GM21360 (cell line): ENCODE measurements at regions not wholly inside any gene's neighbourhood (a gene's known extent, or its start where the extent isn't known, plus 50 kb on each side); places are given as distances from the start of the nearest gene placed in this dataset.
A peak's percentile ranks its signal among the peaks of the same experiment; 100 is the strongest.
"Not testable (repeated sequence)": the region's sequence is repeated elsewhere in the genome, so short reads cannot be mapped to it uniquely, and the experiment has no call there.

Experiments
- ATAC-seq: cut with Tn5 transposase; IDR thresholded peaks from one replicate; pipeline ENCODE4 v1.9.1; 2021; ENCODE audit warnings: mild to moderate bottlenecking, moderate library complexity; ENCODE audit not compliant: unreplicated experiment

DNA sequence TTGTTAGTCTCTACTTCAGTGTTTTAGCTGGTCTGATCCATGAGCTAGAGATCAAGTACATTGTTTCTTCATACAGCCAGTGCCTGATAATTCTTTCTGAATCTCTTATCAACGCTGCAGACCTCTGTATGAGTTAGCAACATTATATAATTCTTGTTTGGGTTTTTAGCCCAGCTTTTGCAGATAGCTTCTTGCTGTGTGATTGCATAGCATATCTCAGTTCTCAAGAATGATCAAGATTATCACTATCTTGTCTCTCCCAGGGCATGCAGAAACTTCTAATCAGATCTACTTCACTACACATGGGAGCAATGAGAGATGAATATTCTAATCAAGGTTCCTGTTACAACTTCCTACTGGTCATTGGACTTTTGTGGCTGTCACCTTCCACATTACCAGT is 158.3 kb downstream of the FAM174A start:
- ATAC-seq: no peak

DNA sequence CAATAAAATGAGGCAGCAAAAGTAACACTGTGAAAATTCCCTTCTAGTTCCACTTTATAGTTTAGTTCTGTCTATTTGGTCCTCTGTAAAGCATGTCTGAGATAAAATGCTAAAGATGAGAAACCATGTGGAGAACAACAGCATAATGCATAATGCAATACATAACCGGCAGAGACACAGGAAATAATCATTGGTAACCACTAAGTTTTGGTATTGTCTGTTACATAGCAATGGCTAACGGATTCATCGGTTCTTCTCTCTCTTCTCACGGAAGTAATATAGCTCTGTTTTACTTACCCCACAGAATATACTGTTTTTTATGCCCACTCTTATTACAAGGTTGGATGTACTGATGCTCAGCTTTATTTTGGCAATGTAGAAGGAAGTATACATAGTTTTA is 158.9 kb downstream of the FAM174A start:
- ATAC-seq: no peak

DNA sequence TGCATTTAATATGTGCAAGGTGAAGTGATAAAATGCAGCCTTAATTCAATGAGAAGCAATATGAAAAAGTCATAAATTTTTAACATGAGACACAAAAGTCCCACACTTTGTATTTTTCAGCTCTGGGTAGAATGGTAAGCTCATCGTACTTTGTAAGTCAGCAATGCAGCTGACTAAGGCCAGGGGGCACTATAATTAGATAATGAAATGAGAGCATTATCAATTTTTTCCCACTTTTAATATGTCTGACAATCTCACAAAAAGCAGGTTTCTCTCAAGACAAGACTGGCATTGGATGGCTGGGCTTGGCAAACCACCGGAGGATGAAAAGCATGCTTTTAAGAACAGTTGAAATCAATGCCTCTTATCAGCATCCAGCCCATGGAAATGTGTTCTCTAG is 162.8 kb downstream of the FAM174A start:
- no peak for ATAC-seq

DNA sequence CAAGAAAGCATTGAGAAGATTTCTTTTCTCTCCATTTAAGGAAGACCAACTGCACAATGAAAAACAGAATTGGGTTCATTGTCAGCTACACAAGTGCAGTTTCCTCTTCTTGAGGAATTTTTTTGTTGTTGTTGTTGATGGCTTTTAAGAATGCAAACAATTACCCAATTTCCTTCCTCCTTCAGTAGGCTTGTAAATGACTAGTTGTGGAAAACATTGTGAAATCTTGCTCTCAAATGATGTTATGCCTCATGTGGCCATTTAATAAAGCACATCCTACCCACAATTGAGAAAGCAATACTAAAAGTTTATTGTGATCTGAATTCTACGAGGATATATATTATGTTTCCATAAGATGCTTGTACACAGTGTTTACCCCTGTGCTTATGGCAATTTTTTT is 171.6 kb downstream of the FAM174A start:
- no peak for ATAC-seq

DNA sequence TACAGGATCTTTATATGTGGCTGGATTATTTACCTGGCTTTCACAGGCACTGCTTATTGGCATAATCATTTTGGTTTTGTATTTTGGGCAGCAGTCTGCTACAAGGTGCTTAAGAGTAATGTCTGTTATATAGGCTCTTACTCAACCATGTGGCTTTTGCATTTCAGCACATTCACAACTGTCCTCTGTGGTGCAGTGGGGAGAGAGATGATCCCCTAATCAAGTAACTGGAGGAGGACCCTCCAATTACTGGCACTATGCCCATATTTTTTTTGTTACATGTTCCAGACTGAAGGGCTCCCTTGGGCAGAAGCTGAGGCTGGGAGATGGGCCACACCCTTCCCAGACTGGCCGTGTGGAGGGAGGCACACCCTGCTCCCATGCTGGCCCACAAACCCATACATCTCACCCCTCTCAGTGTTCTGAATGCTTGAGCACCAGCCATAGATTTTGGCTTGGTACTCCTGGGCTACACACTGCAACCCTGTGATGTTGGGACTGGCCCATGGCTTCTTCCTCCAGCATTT is 173.5 kb downstream of the FAM174A start:
- no peak for ATAC-seq

DNA sequence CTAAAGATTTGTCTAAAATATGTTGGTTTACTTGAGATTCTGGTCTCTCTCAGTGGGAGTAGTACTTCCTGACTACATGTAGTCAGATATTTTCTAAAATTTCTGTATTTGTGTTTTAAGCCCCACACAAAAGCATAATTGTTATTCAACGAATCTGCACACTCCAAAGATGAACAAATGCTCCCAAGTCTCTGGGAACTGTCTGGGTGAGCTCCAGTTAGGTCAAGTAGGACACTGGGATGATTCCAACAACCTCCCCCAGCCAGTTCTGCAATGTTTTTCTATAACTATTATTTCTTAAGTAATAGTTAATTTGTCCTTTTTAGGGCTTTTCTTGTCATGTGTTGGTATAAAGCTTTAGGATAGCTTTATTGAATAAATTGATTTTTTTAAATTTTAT is 174.6 kb downstream of the FAM174A start:
- ATAC-seq: no peak

DNA sequence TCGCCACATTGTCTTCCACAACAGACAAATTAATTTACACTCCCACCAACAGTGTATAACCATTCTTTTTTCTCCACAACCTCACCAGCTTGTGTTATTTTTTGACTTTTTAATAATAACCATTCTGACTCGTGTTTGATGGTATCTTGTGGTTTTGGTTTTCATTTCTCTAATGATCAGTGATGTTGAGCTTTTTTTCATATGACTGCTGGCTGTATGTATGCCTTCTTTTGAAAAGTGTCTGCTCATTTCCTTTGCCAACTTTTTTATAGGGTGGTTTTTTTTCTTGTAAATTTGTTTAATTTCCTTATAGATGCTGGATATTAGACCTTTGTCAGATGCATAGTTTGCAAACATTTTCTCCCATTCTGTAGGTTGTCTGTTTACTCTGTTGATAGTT is 179.6 kb downstream of the FAM174A start:
- not testable (repeated sequence) for ATAC-seq

DNA sequence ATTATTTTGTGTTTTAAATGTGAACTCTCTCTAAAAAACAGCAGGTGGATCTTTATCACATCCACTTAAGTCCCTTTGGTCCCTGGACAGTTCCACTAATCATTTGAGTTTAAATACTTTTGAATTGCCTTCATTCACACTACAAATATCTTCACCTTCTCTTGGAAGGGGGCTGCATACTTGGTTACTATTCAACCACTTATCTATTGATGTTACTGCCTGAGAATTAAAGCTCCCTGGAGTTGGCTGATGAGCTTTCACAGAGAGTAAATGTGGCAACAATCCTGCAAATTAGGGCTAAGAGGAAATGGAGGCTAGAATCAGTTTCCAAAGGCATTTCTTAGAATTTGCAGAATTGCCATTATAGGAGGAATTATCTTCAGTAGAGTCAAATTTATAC is 180.4 kb downstream of the ST8SIA4 start:
- ATAC-seq: no peak

DNA sequence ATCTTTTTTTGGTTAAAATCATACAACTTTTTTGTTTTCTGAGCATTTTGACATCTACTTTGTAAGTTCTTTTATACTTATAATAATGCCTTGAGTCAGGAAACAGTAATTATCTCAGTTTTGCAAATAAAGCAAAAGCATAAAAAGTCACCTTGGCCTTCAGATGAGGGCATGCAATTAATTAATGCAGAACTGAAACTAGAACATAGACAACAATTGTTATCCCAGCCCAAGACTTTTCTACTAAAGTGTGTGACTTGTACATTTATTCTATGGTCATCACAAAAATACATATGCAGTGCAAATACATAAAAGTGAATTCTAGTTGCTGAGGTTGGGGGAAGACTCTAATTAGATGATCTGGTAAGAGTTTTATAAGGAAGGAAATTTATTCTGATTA is 179.9 kb downstream of the ST8SIA4 start:
- ATAC-seq: no peak

DNA sequence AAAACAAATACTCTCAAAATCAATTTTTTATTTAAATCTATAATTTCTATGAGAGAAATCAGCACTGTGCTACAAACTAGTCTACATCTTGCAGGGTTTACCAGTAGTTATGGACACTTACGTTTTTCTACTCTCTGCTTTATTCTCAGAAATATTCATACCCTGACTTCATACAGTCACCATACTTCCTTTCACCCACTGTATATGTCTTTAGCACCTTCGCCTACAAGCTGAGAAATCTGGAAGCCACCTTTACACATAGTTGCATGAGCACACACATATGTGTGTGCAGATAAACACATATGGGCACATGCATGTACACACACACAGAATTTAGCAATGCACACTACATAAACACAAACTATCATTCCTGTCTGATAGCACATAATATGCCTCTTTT is 177.0 kb downstream of the ST8SIA4 start:
- ATAC-seq: no peak

DNA sequence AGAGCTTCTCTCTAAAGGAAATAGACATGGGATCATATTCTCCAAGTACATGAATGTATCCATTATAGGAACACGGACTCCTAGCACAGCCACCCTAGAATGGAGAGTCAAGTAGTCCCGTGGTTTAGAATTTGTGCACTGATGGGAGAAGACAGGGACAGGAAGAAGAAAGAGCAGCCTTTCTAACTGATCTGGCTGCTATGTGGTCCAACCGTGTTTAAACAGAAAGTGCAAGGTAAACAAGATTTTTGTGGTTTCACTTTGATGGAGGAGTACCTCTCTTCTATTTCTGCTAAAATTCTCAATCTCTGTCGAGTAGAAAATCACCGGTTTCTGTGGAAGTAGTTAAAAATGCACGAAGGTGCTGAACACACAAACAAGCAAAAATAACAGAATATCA is 171.3 kb downstream of the ST8SIA4 start:
- ATAC-seq: peak; percentile 97

DNA sequence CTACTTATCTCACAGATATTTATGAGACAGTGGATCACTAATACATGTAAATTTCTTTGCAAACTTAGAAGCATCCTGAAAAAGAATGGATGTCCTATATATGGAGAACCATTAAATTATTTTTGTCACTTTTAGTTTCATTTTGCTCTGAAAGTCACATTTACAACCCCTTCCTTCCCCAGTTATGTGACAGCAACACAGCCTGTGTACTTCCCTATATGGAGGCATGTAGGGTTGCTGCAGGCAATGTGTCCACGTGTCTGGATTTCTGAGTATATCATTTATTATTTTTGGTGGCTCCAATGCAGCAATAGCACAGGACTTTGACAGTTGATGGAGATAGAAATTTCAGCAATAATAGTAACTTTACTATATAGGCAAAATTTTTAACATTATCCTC is 156.4 kb downstream of the ST8SIA4 start:
- peak; percentile 93 for ATAC-seq

DNA sequence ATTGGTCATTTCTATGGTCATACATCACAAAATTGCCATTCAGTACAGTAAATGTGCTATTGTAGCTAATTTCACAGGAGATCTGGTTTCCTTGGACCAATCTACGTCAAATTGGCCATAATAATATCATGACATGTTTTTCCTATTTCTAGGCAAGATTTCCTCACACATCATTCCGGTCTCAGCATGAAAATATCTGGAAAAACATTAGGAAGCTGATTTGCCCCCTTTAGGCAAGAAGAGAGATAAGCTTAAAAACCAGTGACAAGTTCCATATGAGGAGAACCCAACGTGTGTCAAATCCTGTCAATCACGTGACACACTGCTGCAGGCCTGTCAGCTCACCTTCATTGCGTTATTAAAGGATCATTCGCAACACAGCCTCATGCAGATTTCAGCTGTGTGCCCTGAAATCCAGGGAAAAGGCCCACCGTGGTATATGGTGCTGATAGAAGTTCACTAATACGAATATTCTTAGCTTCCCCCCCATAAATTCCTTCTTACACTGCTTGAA is 153.3 kb downstream of the ST8SIA4 start:
- no peak for ATAC-seq

DNA sequence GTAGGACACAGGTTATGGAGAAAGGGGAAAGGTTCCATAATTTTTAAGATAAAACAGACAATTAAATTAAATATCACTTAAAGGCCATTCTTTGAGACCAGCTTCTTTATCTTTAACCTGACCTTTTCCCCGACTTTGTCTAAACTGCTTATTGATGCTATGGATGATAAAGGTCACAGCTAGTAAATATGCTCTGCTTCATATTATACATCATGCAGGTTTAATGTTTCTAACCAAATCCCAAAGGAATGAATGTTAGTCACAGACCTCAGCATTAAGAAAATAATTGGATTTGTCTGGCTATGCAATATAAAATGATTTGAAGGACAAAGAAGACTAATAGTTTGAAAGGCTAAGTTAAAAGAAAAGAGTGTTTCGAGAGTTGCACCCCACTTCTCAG is 147.6 kb downstream of the ST8SIA4 start:
- no peak for ATAC-seq
